Transverse colon (tissue), 3 donors: ENCODE measurements at regions not wholly inside any gene's neighbourhood (a gene's known extent, or its start where the extent isn't known, plus 50 kb on each side); places are given as distances from the start of the nearest gene placed in this dataset.

ENCODE experiments used
- CTCF ChIP-seq, 5 experiments: fragments of 200-600 bp in 3 of 5; fragments of 450-650 bp in 2 of 5; sonication (generic) in 3 of 5; IDR thresholded peaks; 1 replicate in 2 of 5; 2 replicates in 3 of 5; pipeline ENCODE4 v1.5.1; 2016 to 2017; ENCODE audit warnings: antibody characterized with exemption in 5 of 5, inconsistent platforms in 3 of 5, mild to moderate bottlenecking in 2 of 5, moderate library complexity in 1 of 5
- EP300 ChIP-seq: sonication (generic); formaldehyde crosslinking; IDR thresholded peaks from one replicate; pipeline ENCODE4 v1.6.1; 2017; ENCODE audit warnings: antibody characterized with exemption, low read depth
- POLR2A ChIP-seq: fragments of 450-650 bp; IDR thresholded peaks from one replicate; pipeline ENCODE4 v1.6.1; 2016; ENCODE audit warnings: antibody characterized with exemption, mild to moderate bottlenecking, moderate library complexity

GRCh38 chr7:101749891-101750290 is 67.5 kb upstream of the CUX1 start:
- TF ChIP-seq CTCF (IDR thresholded peaks at IDR 0.05): no peak
- TF ChIP-seq POLR2A: no peak
- TF ChIP-seq EP300: no peak
